H9 (cell line): ENCODE measurements at regions not wholly inside any gene's neighbourhood (a gene's known extent, or its start where the extent isn't known, plus 50 kb on each side); places are given as distances from the start of the nearest gene placed in this dataset.

Source experiments
- DNase-seq: peaks from one replicate; pipeline ENCODE4 v3.0.0-alpha.2; 2017
- H2AFZ ChIP-seq: one replicate; pipeline ENCODE4 v1.6.1; 2013; ENCODE audit warnings: mild to moderate bottlenecking, low read length, control low read depth, moderate library complexity
- H2AK5ac ChIP-seq: 2 replicates; pipeline ENCODE4 v1.6.1; 2013; ENCODE audit warnings: low read length, control low read depth, mixed read lengths; ENCODE audit not compliant: insufficient read length
- H2BK120ac ChIP-seq: one replicate; pipeline ENCODE4 v1.6.1; 2013; ENCODE audit warnings: low read depth, mild to moderate bottlenecking, low read length, control low read depth, inconsistent platforms; ENCODE audit not compliant: poor library complexity, severe bottlenecking
- H2BK12ac ChIP-seq: 2 replicates; pipeline ENCODE4 v1.6.1; 2013; ENCODE audit warnings: low read length, control low read depth, mixed read lengths, low read depth; ENCODE audit not compliant: insufficient read length
- H2BK15ac ChIP-seq: 2 replicates; pipeline ENCODE4 v1.6.1; 2013; ENCODE audit warnings: low read depth, low read length, control low read depth
- H2BK20ac ChIP-seq: one replicate; pipeline ENCODE4 v1.6.1; 2013; ENCODE audit warnings: low read depth, mild to moderate bottlenecking, low read length, control low read depth, inconsistent platforms; ENCODE audit not compliant: poor library complexity, severe bottlenecking
- H2BK5ac ChIP-seq: 2 replicates; pipeline ENCODE4 v1.6.1; 2013; ENCODE audit warnings: low read length, control low read depth, mixed read lengths; ENCODE audit not compliant: insufficient read length
- H3K14ac ChIP-seq: 2 replicates; pipeline ENCODE4 v1.6.1; 2013; ENCODE audit warnings: low read length, control low read depth; ENCODE audit not compliant: insufficient read depth
- H3K18ac ChIP-seq: 2 replicates; pipeline ENCODE4 v1.6.1; 2013; ENCODE audit warnings: low read depth, mild to moderate bottlenecking, mixed read lengths, low read length, control low read depth; ENCODE audit not compliant: insufficient read length
- H3K23ac ChIP-seq: 2 replicates; pipeline ENCODE4 v1.6.1; 2013; ENCODE audit warnings: low read length, control low read depth, mixed read lengths, low read depth; ENCODE audit not compliant: insufficient read length
- H3K23me2 ChIP-seq: 2 replicates; pipeline ENCODE4 v1.6.1; 2013; ENCODE audit warnings: low read depth, mild to moderate bottlenecking, mixed read lengths, low read length, control low read depth; ENCODE audit not compliant: insufficient read length, poor library complexity, severe bottlenecking
- H3K27ac ChIP-seq: 2 replicates; pipeline ENCODE4 v1.5.1; 2013; ENCODE audit warnings: low read length, control low read depth, mixed read lengths, low read depth; ENCODE audit not compliant: insufficient read length
- H3K27me3 ChIP-seq: 2 replicates; pipeline ENCODE4 v1.6.1; 2013; ENCODE audit warnings: low read length, control low read depth, inconsistent platforms; ENCODE audit not compliant: insufficient read depth
- H3K4ac ChIP-seq: 2 replicates; pipeline ENCODE4 v1.6.1; 2013; ENCODE audit warnings: low read depth, mild to moderate bottlenecking, control low read depth, inconsistent platforms, low read length, moderate library complexity
- H3K4me1 ChIP-seq: 2 replicates; pipeline ENCODE4 v1.6.1; 2013; ENCODE audit warnings: low read length, control low read depth, inconsistent platforms; ENCODE audit not compliant: insufficient read depth
- H3K4me2 ChIP-seq: 2 replicates; pipeline ENCODE4 v1.6.1; 2013; ENCODE audit warnings: low read length, control low read depth, mixed read lengths; ENCODE audit not compliant: insufficient read length, insufficient read depth
- H3K56ac ChIP-seq: 2 replicates; pipeline ENCODE4 v1.6.1; 2013; ENCODE audit warnings: low read depth, mild to moderate bottlenecking, mixed read lengths, low read length, control low read depth; ENCODE audit not compliant: insufficient read length
- H3K79me1 ChIP-seq: 2 replicates; pipeline ENCODE4 v1.6.1; 2013; ENCODE audit warnings: low read depth, mild to moderate bottlenecking, moderate library complexity, low read length, control low read depth, inconsistent platforms; ENCODE audit not compliant: insufficient read depth, poor library complexity, severe bottlenecking
- H3K79me2 ChIP-seq: 2 replicates; pipeline ENCODE4 v1.6.1; 2013; ENCODE audit warnings: low read length, control low read depth, inconsistent platforms; ENCODE audit not compliant: insufficient read depth
- H3K9ac ChIP-seq: 2 replicates; pipeline ENCODE4 v1.6.1; 2013; ENCODE audit warnings: low read length, control low read depth, mixed read lengths; ENCODE audit not compliant: insufficient read length; ENCODE audit errors: extremely low read depth
- H3K9me3 ChIP-seq: one replicate; pipeline ENCODE4 v1.6.1; 2013; ENCODE audit warnings: low read depth, low read length, inconsistent platforms; ENCODE audit not compliant: control insufficient read depth
- H3T11ph ChIP-seq: one replicate; pipeline ENCODE4 v1.6.1; 2013; ENCODE audit warnings: mild to moderate bottlenecking, low read length, control low read depth, inconsistent platforms
- H4K20me1 ChIP-seq: one replicate; pipeline ENCODE4 v1.6.1; 2013; ENCODE audit not compliant: control insufficient read depth, insufficient read length, insufficient read depth
- H4K5ac ChIP-seq: 2 replicates; pipeline ENCODE4 v1.6.1; 2013; ENCODE audit warnings: low read depth, mild to moderate bottlenecking, mixed read lengths, low read length, control low read depth; ENCODE audit not compliant: insufficient read length
- H4K8ac ChIP-seq: replicated peaks from 2 replicates; pipeline ENCODE4 v1.6.1; 2013; ENCODE audit warnings: low read length, control low read depth, mixed read lengths, low read depth; ENCODE audit not compliant: insufficient read length
- H4K91ac ChIP-seq: 2 replicates; pipeline ENCODE4 v1.6.1; 2013; ENCODE audit warnings: low read depth, mild to moderate bottlenecking, moderate library complexity, mixed read lengths, low read length, control low read depth; ENCODE audit not compliant: insufficient read length
- H3K27ac Mint-ChIP-seq, 3 experiments: 2 replicates in 2 of 3; 3 replicates in 1 of 3; pipeline ENCODE4 v1.8.0; 2020 to 2021; ENCODE audit warnings: mixed read lengths in 3 of 3, mild to moderate bottlenecking in 1 of 3, moderate library complexity in 1 of 3
- H3K27me3 Mint-ChIP-seq: 2 replicates; pipeline ENCODE4 v1.8.0; 2021; ENCODE audit warnings: low read depth, mild to moderate bottlenecking, moderate library complexity, mixed read lengths
- H3K36me3 Mint-ChIP-seq, 3 experiments: 2 replicates in 2 of 3; 3 replicates in 1 of 3; pipeline ENCODE4 v1.8.0; 2020 to 2021; ENCODE audit warnings: low read depth in 3 of 3, mixed read lengths in 3 of 3; ENCODE audit not compliant: insufficient read depth in 1 of 3
- H3K4me1 Mint-ChIP-seq, 2 experiments: 2 replicates each; pipeline ENCODE4 v1.8.0; 2020; ENCODE audit warnings: mixed read lengths in 2 of 2
- H3K4me3 Mint-ChIP-seq, 2 experiments: 2 replicates in 1 of 2; 3 replicates in 1 of 2; pipeline ENCODE4 v1.8.0; 2020 to 2021; ENCODE audit warnings: mild to moderate bottlenecking in 2 of 2, mixed read lengths in 2 of 2, moderate library complexity in 1 of 2
- H3K9me3 Mint-ChIP-seq, 2 experiments: 2 replicates in 1 of 2; 3 replicates in 1 of 2; pipeline ENCODE4 v1.8.0; 2020; ENCODE audit warnings: mild to moderate bottlenecking in 2 of 2, mixed read lengths in 2 of 2, moderate library complexity in 1 of 2
- TF ChIP-seq, protein P1 (sequence below): fragments of 200-600 bp; sonication (generic); conservative IDR thresholded peaks from 3 replicates; pipeline ENCODE4 v1.8.0; 2021; ENCODE audit warnings: antibody characterized with exemption, mild to moderate bottlenecking

GRCh38 chr1:221138516-221138915 is 259.3 kb downstream of the HLX start:
- no peak for DNase-seq
- H3K36me3 Mint-ChIP-seq, result peaks cover 0 to 4% (median 0%) of the 10 kb centered on the region in 3 experiments; a peak in 1 of 7 replicates
- H3K4me1 ChIP-seq, result no peaks in the 10 kb centered on the region
- no peak overlapping the region for H4K5ac ChIP-seq
- no peak overlapping the region for H3K56ac ChIP-seq
- H2AFZ ChIP-seq, result no peak overlapping the region
- H3K4ac ChIP-seq, result no peak overlapping the region
- no peak overlapping the region for H3T11ph ChIP-seq
- TF ChIP-seq, protein P1, sequence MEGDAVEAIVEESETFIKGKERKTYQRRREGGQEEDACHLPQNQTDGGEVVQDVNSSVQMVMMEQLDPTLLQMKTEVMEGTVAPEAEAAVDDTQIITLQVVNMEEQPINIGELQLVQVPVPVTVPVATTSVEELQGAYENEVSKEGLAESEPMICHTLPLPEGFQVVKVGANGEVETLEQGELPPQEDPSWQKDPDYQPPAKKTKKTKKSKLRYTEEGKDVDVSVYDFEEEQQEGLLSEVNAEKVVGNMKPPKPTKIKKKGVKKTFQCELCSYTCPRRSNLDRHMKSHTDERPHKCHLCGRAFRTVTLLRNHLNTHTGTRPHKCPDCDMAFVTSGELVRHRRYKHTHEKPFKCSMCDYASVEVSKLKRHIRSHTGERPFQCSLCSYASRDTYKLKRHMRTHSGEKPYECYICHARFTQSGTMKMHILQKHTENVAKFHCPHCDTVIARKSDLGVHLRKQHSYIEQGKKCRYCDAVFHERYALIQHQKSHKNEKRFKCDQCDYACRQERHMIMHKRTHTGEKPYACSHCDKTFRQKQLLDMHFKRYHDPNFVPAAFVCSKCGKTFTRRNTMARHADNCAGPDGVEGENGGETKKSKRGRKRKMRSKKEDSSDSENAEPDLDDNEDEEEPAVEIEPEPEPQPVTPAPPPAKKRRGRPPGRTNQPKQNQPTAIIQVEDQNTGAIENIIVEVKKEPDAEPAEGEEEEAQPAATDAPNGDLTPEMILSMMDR, result no peak
- H3K27ac Mint-ChIP-seq, result no peak overlapping the region
- H3K27me3 ChIP-seq, result no peaks in the 10 kb centered on the region
- H3K23me2 ChIP-seq, result no peaks in the 10 kb centered on the region
- H3K23ac ChIP-seq, result no peak overlapping the region
- no peak overlapping the region for H4K91ac ChIP-seq
- no peaks in the 10 kb centered on the region for H3K27me3 Mint-ChIP-seq
- no peak overlapping the region for H2AK5ac ChIP-seq
- H2BK120ac ChIP-seq, result no peak overlapping the region
- no peak overlapping the region for H3K9ac ChIP-seq
- peaks cover 0 to 2% of the 10 kb centered on the region in 2 experiments; a peak in 1 of 5 replicates for H3K9me3 Mint-ChIP-seq
- H2BK5ac ChIP-seq, result no peak overlapping the region
- H3K9me3 ChIP-seq, result no peaks in the 10 kb centered on the region
- H2BK20ac ChIP-seq, result no peak overlapping the region
- no peak overlapping the region for H3K14ac ChIP-seq
- H3K27ac ChIP-seq, result no peak overlapping the region
- no peak overlapping the region for H4K8ac ChIP-seq
- peaks cover 0 to 3% of the 10 kb centered on the region in 2 experiments; a peak in 2 of 4 replicates for H3K4me1 Mint-ChIP-seq
- no peak overlapping the region for H3K18ac ChIP-seq
- no peaks in the 10 kb centered on the region for H4K20me1 ChIP-seq
- H2BK12ac ChIP-seq, result no peak overlapping the region
- no peak overlapping the region for H3K4me3 Mint-ChIP-seq
- H3K4me2 ChIP-seq, result no peak overlapping the region
- no peak overlapping the region for H2BK15ac ChIP-seq
- no peaks in the 10 kb centered on the region for H3K79me2 ChIP-seq
- no peaks in the 10 kb centered on the region for H3K79me1 ChIP-seq
